HG03442 (cell line): ENCODE measurements at regions not wholly inside any gene's neighbourhood (a gene's known extent, or its start where the extent isn't known, plus 50 kb on each side); places are given as distances from the start of the nearest gene placed in this dataset.

Experiments
- ATAC-seq: cut with Tn5 transposase; IDR thresholded peaks from one replicate; pipeline ENCODE4 v1.9.1; 2021; ENCODE audit warnings: mild to moderate bottlenecking, moderate library complexity; ENCODE audit not compliant: unreplicated experiment

- no peak for ATAC-seq
Measured at GRCh38 chrX:42530027-42530426, 247.9 kb downstream of the PPP1R2C start.

GRCh38 chrX:42524379-42524778 lies 253.6 kb downstream of the PPP1R2C start:
- no peak for ATAC-seq

GRCh38 chrX:42519666-42520231 lies 258.2 kb downstream of the PPP1R2C start:
- ATAC-seq = no peak

- ATAC-seq = no peak
Measured at GRCh38 chrX:42515939-42516338, 262.0 kb downstream of the PPP1R2C start.

GRCh38 chrX:42505016-42505415 lies 272.9 kb downstream of the PPP1R2C start:
- ATAC-seq = no peak

GRCh38 chrX:42499620-42500019 lies 278.3 kb downstream of the PPP1R2C start:
- no peak for ATAC-seq

- no peak for ATAC-seq
Measured at GRCh38 chrX:42497356-42497755, 280.6 kb downstream of the PPP1R2C start.

- ATAC-seq = no peak
Measured at GRCh38 chrX:42496239-42496638, 281.7 kb downstream of the PPP1R2C start.

- no peak for ATAC-seq
Measured at GRCh38 chrX:42495139-42495538, 282.8 kb downstream of the PPP1R2C start.

GRCh38 chrX:42491137-42491907 lies 286.6 kb downstream of the PPP1R2C start:
- ATAC-seq = no peak

- ATAC-seq = no peak
Measured at GRCh38 chrX:42490111-42490510, 287.9 kb downstream of the PPP1R2C start.

- ATAC-seq = no peak
Measured at GRCh38 chrX:42485601-42486000, 292.4 kb downstream of the PPP1R2C start.

- ATAC-seq = no peak
Measured at GRCh38 chrX:42484233-42484632, 293.7 kb downstream of the PPP1R2C start.

GRCh38 chrX:42477396-42477795 lies 300.6 kb downstream of the PPP1R2C start:
- no peak for ATAC-seq

GRCh38 chrX:42472727-42473126 lies 305.2 kb downstream of the PPP1R2C start:
- no peak for ATAC-seq

GRCh38 chrX:42466332-42467046 lies 311.5 kb downstream of the PPP1R2C start:
- no peak for ATAC-seq

- no peak for ATAC-seq
Measured at GRCh38 chrX:42465821-42466220, 312.1 kb downstream of the PPP1R2C start.

GRCh38 chrX:42463706-42464490 lies 314.1 kb downstream of the PPP1R2C start:
- ATAC-seq = no peak

GRCh38 chrX:42462917-42463316 lies 315.0 kb downstream of the PPP1R2C start:
- no peak for ATAC-seq

- ATAC-seq = no peak
Measured at GRCh38 chrX:42460706-42461105, 317.3 kb downstream of the PPP1R2C start.

- no peak for ATAC-seq
Measured at GRCh38 chrX:42459735-42460134, 318.2 kb downstream of the PPP1R2C start.
